Psoas muscle (tissue), 7 donors: ENCODE measurements at regions not wholly inside any gene's neighbourhood (a gene's known extent, or its start where the extent isn't known, plus 50 kb on each side); places are given as distances from the start of the nearest gene placed in this dataset.

Experiments
- ATAC-seq, 4 donors: fragments of 200-7000 bp; cut with Tn5 transposase; one replicate each; pipeline ENCODE4 v1.9.1; 2020; ENCODE audit warnings: moderate library complexity in 3 of 4, mild to moderate bottlenecking in 2 of 4
- DNase-seq, 2 donors: peaks; one replicate each; pipeline ENCODE4 v3.0.0-alpha.2; 2020
- H3K27ac ChIP-seq: fragments of 200-600 bp; one replicate; pipeline ENCODE4 v1.8.0; 2022
- H3K27me3 ChIP-seq, 3 donors: fragments of 200-600 bp in 1 of 3; one replicate each; pipeline versions ENCODE4 v1.6.1 to v1.8.0; 2013 to 2022; ENCODE audit warnings: low read length in 2 of 3, mild to moderate bottlenecking in 2 of 3, moderate library complexity in 1 of 3; ENCODE audit not compliant: insufficient read depth in 3 of 3
- H3K36me3 ChIP-seq, 2 donors: fragments of 200-600 bp in 1 of 2; one replicate each; pipeline versions ENCODE4 v1.6.1 to v1.8.0; 2013 to 2022; ENCODE audit warnings: low read depth in 1 of 2, mild to moderate bottlenecking in 1 of 2, moderate library complexity in 1 of 2; ENCODE audit not compliant: insufficient read depth in 1 of 2
- H3K4me1 ChIP-seq: fragments of 200-600 bp; one replicate; pipeline ENCODE4 v1.8.0; 2022
- H3K4me3 ChIP-seq: fragments of 200-600 bp; one replicate; pipeline ENCODE4 v1.8.0; 2022; ENCODE audit warnings: mild to moderate bottlenecking
- H3K9me3 ChIP-seq: fragments of 200-600 bp; one replicate; pipeline ENCODE4 v1.8.0; 2022
- WGBS, 3 donors: extraction: QIAGEN DNeasy Blood & Tissue Kit; methylation state at CpG; one replicate each; pipeline versions ENCODE4 v1.1.6 to v1.1.7; 2013; 5-methylcytosine and 5-hydroxymethylcytosine counted together
- intact Hi-C, 2 donors: fragments of 100-400 bp; cut with DNase I; formaldehyde crosslinking; loops; one replicate each; pipeline versions ENCODE4 v1.11.0 to v1.14.2; 2022
- TF ChIP-seq, protein P1 (sequence below): fragments of 200-600 bp; IDR thresholded peaks from one replicate; pipeline ENCODE4 v1.8.0; 2022; ENCODE audit warnings: antibody characterized with exemption
- donor health status: healthy with polysubstance abuse.
- donor health status: DM: no; HTN: no; CAD: no; lungs with moderate emphysema.
- donor health status: Bipolar disorder and iron deficiency.
- donor health status: healthy.
- donor health status: DM: yes; HTN: yes; CAD: no.
- donor health status: DM: no; HTN: no; CAD: no.
- donor health status: DM: yes; HTN: yes; CAD: no.

GRCh38 chr11:80826808-80827207, 1386.0 kb upstream of the TENM4 start:
- Histone ChIP-seq H3K4me1 (no peaks in the 10 kb centered on the region), H3K27me3 (no peaks in the 10 kb centered on the region), H3K4me3 (no peak overlapping the region), H3K36me3 (no peaks in the 10 kb centered on the region), H3K9me3 (no peaks in the 10 kb centered on the region), H3K27ac (no peak overlapping the region)
- no peak for DNase-seq
- no peak for ATAC-seq
- TF ChIP-seq, protein P1, sequence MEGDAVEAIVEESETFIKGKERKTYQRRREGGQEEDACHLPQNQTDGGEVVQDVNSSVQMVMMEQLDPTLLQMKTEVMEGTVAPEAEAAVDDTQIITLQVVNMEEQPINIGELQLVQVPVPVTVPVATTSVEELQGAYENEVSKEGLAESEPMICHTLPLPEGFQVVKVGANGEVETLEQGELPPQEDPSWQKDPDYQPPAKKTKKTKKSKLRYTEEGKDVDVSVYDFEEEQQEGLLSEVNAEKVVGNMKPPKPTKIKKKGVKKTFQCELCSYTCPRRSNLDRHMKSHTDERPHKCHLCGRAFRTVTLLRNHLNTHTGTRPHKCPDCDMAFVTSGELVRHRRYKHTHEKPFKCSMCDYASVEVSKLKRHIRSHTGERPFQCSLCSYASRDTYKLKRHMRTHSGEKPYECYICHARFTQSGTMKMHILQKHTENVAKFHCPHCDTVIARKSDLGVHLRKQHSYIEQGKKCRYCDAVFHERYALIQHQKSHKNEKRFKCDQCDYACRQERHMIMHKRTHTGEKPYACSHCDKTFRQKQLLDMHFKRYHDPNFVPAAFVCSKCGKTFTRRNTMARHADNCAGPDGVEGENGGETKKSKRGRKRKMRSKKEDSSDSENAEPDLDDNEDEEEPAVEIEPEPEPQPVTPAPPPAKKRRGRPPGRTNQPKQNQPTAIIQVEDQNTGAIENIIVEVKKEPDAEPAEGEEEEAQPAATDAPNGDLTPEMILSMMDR, result no peak
- 87 to 90% (median 88%) methylated on average over 2 of the region's 2 CpGs for WGBS, 3 donors
- intact Hi-C loops, result no loop called here

- no peaks in the 10 kb centered on the region for H3K4me1 ChIP-seq
- intact Hi-C loops, result no loop called here
- WGBS, 3 donors, result 48 to 55% (median 54%) methylated on average over 7 of the region's 7 CpGs
- ATAC-seq, result no peak
- no peaks in the 10 kb centered on the region for H3K9me3 ChIP-seq
- no peaks in the 10 kb centered on the region for H3K36me3 ChIP-seq
- no peak overlapping the region for H3K27ac ChIP-seq
- no peak for DNase-seq
- TF ChIP-seq, protein P1, result no peak
- H3K4me3 ChIP-seq, result no peak overlapping the region
- no peaks in the 10 kb centered on the region for H3K27me3 ChIP-seq
These were observed 1381.5 kb upstream of the TENM4 start for GRCh38 chr11:80822308-80822707.

DNA sequence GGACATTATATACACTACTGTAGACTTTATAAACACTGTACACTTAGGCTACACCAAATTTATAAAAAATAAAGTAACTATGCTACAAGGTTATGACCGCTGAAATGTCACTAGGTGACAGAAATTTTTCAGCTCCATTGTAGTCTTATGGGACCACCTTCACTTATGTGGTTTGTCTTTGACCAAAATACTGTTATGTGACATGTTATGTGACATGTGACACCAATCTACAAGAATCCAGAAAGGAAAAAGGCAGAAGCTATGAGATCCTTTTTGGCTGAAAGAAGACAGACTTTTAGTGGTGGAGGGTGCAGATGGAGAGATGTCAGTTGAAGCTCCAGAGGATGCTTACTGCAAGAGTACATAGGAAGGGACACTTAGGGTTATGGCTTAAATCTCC, 1378.4 kb upstream of the TENM4 start:
- H3K4me1 ChIP-seq, result no peaks in the 10 kb centered on the region
- intact Hi-C loops, result no loop called here
- H3K27me3 ChIP-seq, result no peaks in the 10 kb centered on the region
- DNase-seq (no peak), ATAC-seq (no peak)
- WGBS, 3 donors, result 88 to 94% (median 91%) methylated on average over 1 of the region's 1 CpG
- no peak overlapping the region for H3K4me3 ChIP-seq
- TF ChIP-seq, protein P1, result no peak
- no peak overlapping the region for H3K27ac ChIP-seq
- H3K9me3 ChIP-seq, result no peaks in the 10 kb centered on the region
- H3K36me3 ChIP-seq, result no peaks in the 10 kb centered on the region

GRCh38 chr11:80816966-80817365, 1376.1 kb upstream of the TENM4 start:
- no peaks in the 10 kb centered on the region for H3K27me3 ChIP-seq
- 56 to 67% (median 56%) methylated on average over 4 of the region's 4 CpGs for WGBS, 3 donors
- no peaks in the 10 kb centered on the region for H3K36me3 ChIP-seq
- no peak overlapping the region for H3K4me3 ChIP-seq
- TF ChIP-seq, protein P1, result no peak
- intact Hi-C loops, result loop anchor here in 1 of 2 donors (2.0 kb wide), 1 partner anchor 46 kb away; no protein-coding TSS in a partner anchor
- no peak overlapping the region for H3K27ac ChIP-seq
- H3K4me1 ChIP-seq, result no peaks in the 10 kb centered on the region
- ATAC-seq, result no peak
- H3K9me3 ChIP-seq, result no peaks in the 10 kb centered on the region
- no peak for DNase-seq

DNA sequence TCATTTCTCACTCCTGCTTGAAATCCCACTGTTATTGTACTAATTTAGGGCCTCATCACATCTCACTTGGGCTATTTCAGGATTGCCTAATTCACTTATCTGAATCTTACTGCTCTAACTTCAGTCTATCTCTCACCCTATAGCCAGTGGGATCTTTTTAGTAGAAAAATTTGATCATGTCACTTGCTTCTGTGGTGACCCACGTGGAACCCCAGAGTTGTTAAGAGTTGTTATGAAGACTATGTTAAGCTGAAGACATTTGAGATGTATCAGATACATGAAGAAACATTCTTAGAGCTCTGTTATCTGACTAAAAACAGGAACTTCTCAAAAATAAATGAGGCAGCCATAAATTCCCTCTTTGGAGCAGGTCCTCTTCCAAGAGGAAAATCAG, 1375.6 kb upstream of the TENM4 start:
- TF ChIP-seq, protein P1, result no peak
- intact Hi-C loops, result loop anchor here in 1 of 2 donors (2.0 kb wide), 1 partner anchor 46 kb away; no protein-coding TSS in a partner anchor
- no peak overlapping the region for H3K27ac ChIP-seq
- H3K4me3 ChIP-seq, result no peak overlapping the region
- H3K9me3 ChIP-seq, result no peaks in the 10 kb centered on the region
- H3K36me3 ChIP-seq, result no peaks in the 10 kb centered on the region
- WGBS, 3 donors, result 60 to 64% (median 62%) methylated on average over 1 of the region's 1 CpG
- no peaks in the 10 kb centered on the region for H3K4me1 ChIP-seq
- DNase-seq (no peak), ATAC-seq (no peak)
- no peaks in the 10 kb centered on the region for H3K27me3 ChIP-seq
